H7 (cell line): ENCODE measurements at regions not wholly inside any gene's neighbourhood (a gene's known extent, or its start where the extent isn't known, plus 50 kb on each side); places are given as distances from the start of the nearest gene placed in this dataset.

Source experiments
- DNase-seq: peaks from one replicate; pipeline ENCODE4 v3.0.0; 2012
- H3K27me3 ChIP-seq: 2 replicates; pipeline ENCODE4 v1.6.0; 2011; ENCODE audit warnings: mild to moderate bottlenecking, low read length; ENCODE audit not compliant: control insufficient read depth, insufficient read depth
- H3K36me3 ChIP-seq: replicated peaks from 2 replicates; pipeline ENCODE4 v1.5.1; 2011; ENCODE audit warnings: low read length; ENCODE audit not compliant: control insufficient read depth, insufficient read depth
- H3K4me3 ChIP-seq: 2 replicates; pipeline ENCODE4 v1.5.1; 2011; ENCODE audit warnings: low read depth, mild to moderate bottlenecking, control low read depth, low read length, moderate library complexity; ENCODE audit not compliant: insufficient read depth

- H3K4me3 ChIP-seq, result no peak overlapping the region
- no peaks in the 10 kb centered on the region for H3K27me3 ChIP-seq
- H3K36me3 ChIP-seq, result no peaks in the 10 kb centered on the region
- no peak for DNase-seq
These were observed 145.3 kb downstream of the FAM83B start for GRCh38 chr6:54991761-54992330.

- DNase-seq, result peak; percentile 7
- Histone ChIP-seq H3K36me3 (no peaks in the 10 kb centered on the region), H3K27me3 (no peaks in the 10 kb centered on the region), H3K4me3 (no peak overlapping the region)
These were observed 146.2 kb downstream of the FAM83B start for GRCh38 chr6:54992789-54993188.

GRCh38 chr6:54993294-54993693 is 146.7 kb downstream of the FAM83B start:
- DNase-seq, result no peak
- H3K36me3 ChIP-seq, result no peaks in the 10 kb centered on the region
- H3K27me3 ChIP-seq, result no peaks in the 10 kb centered on the region
- H3K4me3 ChIP-seq, result no peak overlapping the region

GRCh38 chr6:54993948-54994347 is 147.4 kb downstream of the FAM83B start:
- no peaks in the 10 kb centered on the region for H3K27me3 ChIP-seq
- H3K4me3 ChIP-seq, result no peak overlapping the region
- H3K36me3 ChIP-seq, result no peaks in the 10 kb centered on the region
- DNase-seq, result no peak

- Histone ChIP-seq H3K36me3 (no peaks in the 10 kb centered on the region), H3K4me3 (no peak overlapping the region), H3K27me3 (no peaks in the 10 kb centered on the region)
- DNase-seq, result no peak
These were observed 152.0 kb downstream of the FAM83B start for GRCh38 chr6:54998576-54998975.

- H3K36me3 ChIP-seq, result no peaks in the 10 kb centered on the region
- H3K27me3 ChIP-seq, result no peaks in the 10 kb centered on the region
- H3K4me3 ChIP-seq, result no peak overlapping the region
- no peak for DNase-seq
These were observed 157.3 kb downstream of the FAM83B start for GRCh38 chr6:55003719-55004430.

GRCh38 chr6:55009131-55009530 is 162.6 kb downstream of the FAM83B start:
- Histone ChIP-seq H3K36me3 (no peaks in the 10 kb centered on the region), H3K4me3 (no peak overlapping the region), H3K27me3 (no peaks in the 10 kb centered on the region)
- peak; percentile 1 for DNase-seq

- peak; percentile 2 for DNase-seq
- Histone ChIP-seq H3K36me3 (no peaks in the 10 kb centered on the region), H3K4me3 (no peak overlapping the region), H3K27me3 (no peaks in the 10 kb centered on the region)
These were observed 163.3 kb upstream of the HCRTR2 start for GRCh38 chr6:55011034-55011433.

- H3K27me3 ChIP-seq, result no peaks in the 10 kb centered on the region
- H3K36me3 ChIP-seq, result no peaks in the 10 kb centered on the region
- H3K4me3 ChIP-seq, result no peak overlapping the region
- DNase-seq, result no peak
These were observed 161.9 kb upstream of the HCRTR2 start for GRCh38 chr6:55012454-55012853.

GRCh38 chr6:55014321-55015088 is 159.8 kb upstream of the HCRTR2 start:
- no peak for DNase-seq
- Histone ChIP-seq H3K36me3 (no peaks in the 10 kb centered on the region), H3K4me3 (no peak overlapping the region), H3K27me3 (no peaks in the 10 kb centered on the region)

GRCh38 chr6:55016261-55016660 is 158.1 kb upstream of the HCRTR2 start:
- DNase-seq, result no peak
- no peaks in the 10 kb centered on the region for H3K27me3 ChIP-seq
- no peaks in the 10 kb centered on the region for H3K36me3 ChIP-seq
- H3K4me3 ChIP-seq, result no peak overlapping the region

- no peak for DNase-seq
- no peaks in the 10 kb centered on the region for H3K36me3 ChIP-seq
- no peak overlapping the region for H3K4me3 ChIP-seq
- H3K27me3 ChIP-seq, result no peaks in the 10 kb centered on the region
These were observed 156.6 kb upstream of the HCRTR2 start for GRCh38 chr6:55017555-55018300.

- Histone ChIP-seq H3K4me3 (no peak overlapping the region), H3K36me3 (no peaks in the 10 kb centered on the region), H3K27me3 (no peaks in the 10 kb centered on the region)
- DNase-seq, result no peak
These were observed 154.7 kb upstream of the HCRTR2 start for GRCh38 chr6:55019591-55019990.

- Histone ChIP-seq H3K36me3 (no peaks in the 10 kb centered on the region), H3K27me3 (no peaks in the 10 kb centered on the region), H3K4me3 (no peak overlapping the region)
- DNase-seq, result no peak
These were observed 151.1 kb upstream of the HCRTR2 start for GRCh38 chr6:55023230-55023629.
